LNCaP clone FGC (cell line): ENCODE measurements at regions not wholly inside any gene's neighbourhood (a gene's known extent, or its start where the extent isn't known, plus 50 kb on each side); places are given as distances from the start of the nearest gene placed in this dataset.
"Not testable (repeated sequence)": the region's sequence is repeated elsewhere in the genome, so short reads cannot be mapped to it uniquely, and the experiment has no call there.

ENCODE experiments used
- DNase-seq: peaks from one replicate; pipeline ENCODE4 v3.0.0-alpha.2; 2011; ENCODE audit warnings: low read depth
- H3K4me3 ChIP-seq: 2 replicates; pipeline ENCODE4 v1.5.1; 2011; ENCODE audit warnings: mild to moderate bottlenecking, low read depth, low read length, control low read depth
- CTCF ChIP-seq: IDR thresholded peaks from 2 replicates; pipeline ENCODE4 v1.5.1; 2012; ENCODE audit warnings: mild to moderate bottlenecking; ENCODE audit not compliant: control insufficient read depth, insufficient read depth; ENCODE audit errors: extremely low read depth

- no peak for DNase-seq
- H3K4me3 ChIP-seq = no peak overlapping the region
- TF ChIP-seq CTCF = no peak
Observed at GRCh38 chr10:71007516-71007915, 119.2 kb upstream of the PCBD1 start.

GRCh38 chr10:71008150-71008549, 119.8 kb upstream of the PCBD1 start:
- H3K4me3 ChIP-seq = no peak overlapping the region
- no peak for DNase-seq
- TF ChIP-seq CTCF = no peak

- H3K4me3 ChIP-seq = no peak overlapping the region
- TF ChIP-seq CTCF = no peak
- no peak for DNase-seq
Observed at GRCh38 chr10:71009126-71009525, 120.8 kb upstream of the PCBD1 start.

- no peak for TF ChIP-seq CTCF
- no peak for DNase-seq
Observed at GRCh38 chr10:71010730-71011129, 122.4 kb upstream of the PCBD1 start.

GRCh38 chr10:71011141-71011540, 122.8 kb upstream of the PCBD1 start:
- no peak for TF ChIP-seq CTCF
- H3K4me3 ChIP-seq = no peak overlapping the region
- DNase-seq = no peak

More at GRCh38 chr10:71010730-71011129, 122.4 kb upstream of the PCBD1 start:
- H3K4me3 ChIP-seq = no peak overlapping the region

GRCh38 chr10:71014021-71014805, 125.8 kb upstream of the PCBD1 start:
- H3K4me3 ChIP-seq = no peak overlapping the region
- DNase-seq = no peak
- no peak for TF ChIP-seq CTCF

- no peak overlapping the region for H3K4me3 ChIP-seq
- TF ChIP-seq CTCF = no peak
- no peak for DNase-seq
Observed at GRCh38 chr10:71015674-71016073, 127.3 kb upstream of the PCBD1 start.

- H3K4me3 ChIP-seq, DNase-seq: not testable (repeated sequence)
Observed at GRCh38 chr10:71020061-71020460, 131.7 kb upstream of the PCBD1 start.
